Ishikawa (cell line): ENCODE measurements at regions not wholly inside any gene's neighbourhood (a gene's known extent, or its start where the extent isn't known, plus 50 kb on each side); places are given as distances from the start of the nearest gene placed in this dataset.

Source experiments
- CEBPB ChIP-seq: IDR thresholded peaks from 2 replicates; pipeline ENCODE4 v1.6.1; 2012
- CREB1 ChIP-seq: IDR thresholded peaks from 2 replicates; pipeline ENCODE4 v1.6.1; 2012; ENCODE audit warnings: low read depth
- EGR1 ChIP-seq: IDR thresholded peaks from 2 replicates; pipeline ENCODE4 v1.6.1; 2012
- EP300 ChIP-seq: IDR thresholded peaks from 2 replicates; pipeline ENCODE4 v1.6.1; 2012; ENCODE audit warnings: borderline replicate concordance
- FOXM1 ChIP-seq: IDR thresholded peaks from 2 replicates; pipeline ENCODE4 v1.6.1; 2012; ENCODE audit warnings: low read depth, borderline replicate concordance
- MAX ChIP-seq: IDR thresholded peaks from 2 replicates; pipeline ENCODE4 v1.6.1; 2012
- NFIC ChIP-seq: IDR thresholded peaks from 2 replicates; pipeline ENCODE4 v1.6.1; 2012
- RAD21 ChIP-seq: IDR thresholded peaks from 2 replicates; pipeline ENCODE4 v1.6.1; 2012; ENCODE audit warnings: low read depth
- REST ChIP-seq: IDR thresholded peaks from 2 replicates; pipeline ENCODE4 v1.6.1; 2012; ENCODE audit warnings: low read depth, mild to moderate bottlenecking
- TAF1 ChIP-seq: IDR thresholded peaks from 2 replicates; pipeline ENCODE4 v1.6.1; 2012; ENCODE audit warnings: low read depth, mild to moderate bottlenecking
- TCF12 ChIP-seq: IDR thresholded peaks from 2 replicates; pipeline ENCODE4 v1.6.1; 2012; ENCODE audit warnings: low read depth
- TEAD4 ChIP-seq: IDR thresholded peaks from 2 replicates; pipeline ENCODE4 v1.6.1; 2012
- USF1 ChIP-seq: IDR thresholded peaks from 2 replicates; pipeline ENCODE4 v1.6.1; 2012
- YY1 ChIP-seq: IDR thresholded peaks from 2 replicates; pipeline ENCODE4 v1.6.1; 2012; ENCODE audit warnings: low read depth
- ZBTB7A ChIP-seq: IDR thresholded peaks from 2 replicates; pipeline ENCODE4 v1.6.1; 2012; ENCODE audit warnings: low read depth

- no peak for TF ChIP-seq YY1
- TF ChIP-seq TCF12 = no peak
- no peak for TF ChIP-seq EGR1
- no peak for TF ChIP-seq TAF1
- no peak for TF ChIP-seq USF1
- TF ChIP-seq REST = no peak
- no peak; the same call in 1 of the 2 replicates for TF ChIP-seq RAD21
Measured at GRCh38 chr3:89690646-89691045, 583.2 kb downstream of the EPHA3 start.

DNA sequence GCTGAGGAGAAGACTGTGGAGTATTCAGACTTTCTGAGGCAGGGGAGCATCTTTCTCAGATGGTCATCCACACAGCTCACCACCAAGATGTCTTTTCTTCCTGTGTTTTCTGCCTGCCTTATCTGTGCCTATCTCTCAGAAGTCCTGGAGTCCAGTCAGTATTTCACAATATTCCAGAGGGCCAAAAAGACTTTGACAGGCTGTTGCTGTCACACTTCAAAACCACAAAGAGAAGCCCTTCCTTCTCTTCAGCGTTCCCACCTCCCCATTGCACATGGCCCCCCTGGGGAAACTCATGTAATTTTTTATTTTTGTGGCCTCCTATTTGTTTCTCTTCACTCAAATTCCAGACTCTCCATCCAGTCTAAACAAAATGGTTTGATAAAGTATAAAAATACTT is 585.2 kb downstream of the EPHA3 start:
- TF ChIP-seq EP300 = no peak
- TF ChIP-seq NFIC = no peak
- TF ChIP-seq TEAD4 = no peak
- no peak for TF ChIP-seq EGR1
- TF ChIP-seq CREB1 = no peak
- TF ChIP-seq ZBTB7A = no peak
- no peak for TF ChIP-seq CEBPB
- TF ChIP-seq FOXM1 = no peak
- no peak for TF ChIP-seq TCF12

DNA sequence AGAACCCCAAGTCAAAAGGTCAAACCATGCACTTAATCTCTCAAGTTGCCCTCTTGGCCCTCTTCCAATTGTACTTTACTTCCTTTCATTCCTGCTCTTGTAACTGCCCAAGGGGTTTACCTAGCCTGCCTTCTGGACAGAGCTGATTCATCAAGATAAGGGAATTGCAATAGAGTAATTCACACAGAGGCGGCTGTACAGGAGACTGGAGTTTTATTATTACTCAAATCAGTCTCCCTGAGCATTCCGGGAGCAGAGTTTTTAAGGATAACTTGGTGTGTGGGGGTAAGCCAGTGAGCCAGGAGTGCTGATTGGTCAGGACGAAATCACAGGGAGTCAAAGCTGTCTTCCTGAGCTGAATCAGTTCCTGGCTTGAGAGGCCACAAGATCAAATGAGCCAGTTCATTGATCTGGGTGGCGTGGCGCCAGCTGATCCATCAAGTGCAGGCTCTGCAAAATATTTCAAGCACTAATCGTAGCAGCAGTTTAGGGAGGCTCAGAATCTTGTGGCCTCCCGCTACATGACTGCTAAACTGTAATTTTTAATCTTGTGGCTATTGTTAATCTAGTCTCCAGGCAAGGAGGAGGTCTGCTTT is 590.0 kb downstream of the EPHA3 start:
- TF ChIP-seq CEBPB (no peak), TCF12 (no peak), RAD21 (no peak), TAF1 (no peak), REST (no peak), CREB1 (no peak), MAX (no peak), ZBTB7A (no peak), EGR1 (no peak), NFIC (no peak), YY1 (no peak), USF1 (no peak), TEAD4 (no peak), EP300 (no peak), FOXM1 (no peak)

DNA sequence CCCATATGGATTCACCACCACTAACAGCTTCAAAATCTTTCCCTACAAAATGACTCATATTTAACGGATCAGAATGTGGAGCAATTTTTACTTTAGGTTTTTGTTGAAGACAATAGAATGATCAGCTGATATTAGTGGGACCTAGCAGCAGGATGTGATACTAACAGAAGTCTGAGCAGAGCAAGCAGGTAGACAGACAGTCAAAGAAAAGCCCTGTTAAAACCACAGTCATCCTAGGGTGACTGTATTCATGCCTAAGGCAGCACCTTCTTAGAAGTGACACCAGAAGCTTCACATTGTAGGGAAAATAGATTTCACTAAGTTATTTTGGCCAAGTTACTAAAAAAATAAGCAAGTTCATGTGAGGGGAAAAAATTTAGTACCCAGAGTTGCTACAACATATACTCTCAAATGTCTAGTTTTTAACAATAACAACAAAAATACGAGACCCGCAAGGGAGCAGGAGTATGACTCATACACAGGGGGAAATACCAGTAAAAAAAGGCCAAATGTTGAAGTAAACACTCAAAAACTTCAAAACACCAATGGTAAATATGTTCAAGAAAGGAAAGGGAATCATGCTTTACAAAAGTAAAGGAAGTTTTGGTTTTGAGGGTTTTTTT is 590.9 kb downstream of the EPHA3 start:
- no peak for TF ChIP-seq CEBPB
- no peak for TF ChIP-seq TCF12
- no peak for TF ChIP-seq CREB1
- no peak for TF ChIP-seq TAF1
- TF ChIP-seq USF1 = no peak
- no peak for TF ChIP-seq NFIC
- TF ChIP-seq FOXM1 = no peak
- TF ChIP-seq YY1 = no peak
- TF ChIP-seq ZBTB7A = no peak
- no peak for TF ChIP-seq MAX
- no peak for TF ChIP-seq RAD21
- no peak for TF ChIP-seq EGR1
- no peak for TF ChIP-seq REST
- TF ChIP-seq EP300 = no peak
- TF ChIP-seq TEAD4 = no peak
